ENCODE measurements at regions not wholly inside any gene's neighbourhood (a gene's known extent, or its start where the extent isn't known, plus 50 kb on each side); places are given as distances from the start of the nearest gene placed in this dataset.

DNA sequence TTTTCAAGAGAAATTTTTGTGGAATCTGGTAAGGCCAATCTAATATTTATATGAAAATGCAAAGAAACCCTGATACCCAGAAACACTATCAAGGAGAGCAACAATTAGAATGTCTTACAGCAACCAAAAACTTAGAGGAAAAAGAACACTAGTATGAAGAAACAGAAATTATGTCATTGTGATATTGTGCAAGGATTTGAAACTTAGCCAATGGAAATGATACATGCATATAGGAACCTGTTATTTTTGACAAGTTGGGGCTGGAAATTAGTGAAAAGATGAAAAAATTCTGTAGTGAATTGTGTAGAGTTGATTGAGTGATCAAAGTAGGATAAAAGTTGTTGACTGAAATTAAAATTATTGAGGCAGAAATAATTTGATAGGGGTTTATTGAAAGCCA is 792.6 kb upstream of the SLITRK6 start:
- TF ChIP-seq, protein P1, sequence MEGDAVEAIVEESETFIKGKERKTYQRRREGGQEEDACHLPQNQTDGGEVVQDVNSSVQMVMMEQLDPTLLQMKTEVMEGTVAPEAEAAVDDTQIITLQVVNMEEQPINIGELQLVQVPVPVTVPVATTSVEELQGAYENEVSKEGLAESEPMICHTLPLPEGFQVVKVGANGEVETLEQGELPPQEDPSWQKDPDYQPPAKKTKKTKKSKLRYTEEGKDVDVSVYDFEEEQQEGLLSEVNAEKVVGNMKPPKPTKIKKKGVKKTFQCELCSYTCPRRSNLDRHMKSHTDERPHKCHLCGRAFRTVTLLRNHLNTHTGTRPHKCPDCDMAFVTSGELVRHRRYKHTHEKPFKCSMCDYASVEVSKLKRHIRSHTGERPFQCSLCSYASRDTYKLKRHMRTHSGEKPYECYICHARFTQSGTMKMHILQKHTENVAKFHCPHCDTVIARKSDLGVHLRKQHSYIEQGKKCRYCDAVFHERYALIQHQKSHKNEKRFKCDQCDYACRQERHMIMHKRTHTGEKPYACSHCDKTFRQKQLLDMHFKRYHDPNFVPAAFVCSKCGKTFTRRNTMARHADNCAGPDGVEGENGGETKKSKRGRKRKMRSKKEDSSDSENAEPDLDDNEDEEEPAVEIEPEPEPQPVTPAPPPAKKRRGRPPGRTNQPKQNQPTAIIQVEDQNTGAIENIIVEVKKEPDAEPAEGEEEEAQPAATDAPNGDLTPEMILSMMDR (IDR thresholded peaks at IDR 0.05), result no peak
- no peak for TF ChIP-seq POLR2A (IDR thresholded peaks at IDR 0.05)
